GM12865 (cell line): ENCODE measurements at regions not wholly inside any gene's neighbourhood (a gene's known extent, or its start where the extent isn't known, plus 50 kb on each side); places are given as distances from the start of the nearest gene placed in this dataset.
A peak's percentile ranks its signal among the peaks of the same experiment; 100 is the strongest.

Experiments
- DNase-seq: peaks from one replicate; pipeline ENCODE4 v3.0.0; 2010; ENCODE audit warnings: low read depth
- H3K4me3 ChIP-seq: 2 replicates; pipeline ENCODE4 v1.5.1; 2011; ENCODE audit warnings: mild to moderate bottlenecking, low read depth, low read length, control low read depth
- TF ChIP-seq, protein P1 (sequence below): IDR thresholded peaks from 2 replicates; pipeline ENCODE4 v1.5.1; 2011; ENCODE audit warnings: low read length, control low read depth, low read depth, inconsistent platforms; ENCODE audit not compliant: insufficient read depth; ENCODE audit errors: missing control alignments

DNA sequence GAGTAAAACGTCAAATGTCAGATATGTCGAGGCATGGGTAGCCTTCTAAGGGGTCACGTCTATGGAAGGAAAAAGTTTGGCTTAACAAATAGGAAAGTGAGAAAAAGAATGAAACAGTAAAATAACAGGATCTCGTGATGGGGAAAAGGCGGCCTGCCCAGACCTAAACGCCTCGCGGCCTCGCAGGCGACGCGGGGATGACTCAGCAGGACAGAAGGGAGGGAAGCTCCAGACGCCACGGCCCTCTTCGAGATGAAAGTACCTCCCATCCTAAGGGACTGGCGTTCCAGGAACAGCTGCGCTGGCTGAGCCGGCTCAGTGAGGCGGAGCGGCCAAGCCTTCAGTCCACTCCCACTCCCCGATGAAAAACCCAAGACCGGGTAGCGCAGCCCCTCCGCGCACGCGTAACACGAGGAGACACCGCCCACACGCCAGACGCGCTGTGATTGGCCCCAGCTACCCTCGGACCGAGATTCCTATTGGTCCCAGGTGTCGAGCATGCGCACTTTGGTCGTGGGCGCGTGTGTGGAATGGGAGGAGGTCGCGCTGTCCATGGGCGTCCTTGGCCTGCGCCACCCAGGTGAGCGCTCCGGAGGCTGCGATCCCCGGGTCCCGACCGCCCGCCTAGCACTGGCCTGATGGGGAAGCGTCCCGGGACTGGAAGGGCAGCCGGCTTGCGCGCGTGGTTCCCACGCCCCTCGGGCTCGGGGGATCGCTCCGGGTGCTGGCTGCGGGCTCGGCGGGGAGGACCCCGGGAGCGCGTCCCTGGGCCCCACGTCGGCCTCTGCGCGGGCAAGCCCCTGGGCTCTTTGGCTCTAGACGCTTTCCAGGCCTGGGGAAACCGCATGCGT lies 588.5 kb downstream of the MTRR start:
- TF ChIP-seq, protein P1, sequence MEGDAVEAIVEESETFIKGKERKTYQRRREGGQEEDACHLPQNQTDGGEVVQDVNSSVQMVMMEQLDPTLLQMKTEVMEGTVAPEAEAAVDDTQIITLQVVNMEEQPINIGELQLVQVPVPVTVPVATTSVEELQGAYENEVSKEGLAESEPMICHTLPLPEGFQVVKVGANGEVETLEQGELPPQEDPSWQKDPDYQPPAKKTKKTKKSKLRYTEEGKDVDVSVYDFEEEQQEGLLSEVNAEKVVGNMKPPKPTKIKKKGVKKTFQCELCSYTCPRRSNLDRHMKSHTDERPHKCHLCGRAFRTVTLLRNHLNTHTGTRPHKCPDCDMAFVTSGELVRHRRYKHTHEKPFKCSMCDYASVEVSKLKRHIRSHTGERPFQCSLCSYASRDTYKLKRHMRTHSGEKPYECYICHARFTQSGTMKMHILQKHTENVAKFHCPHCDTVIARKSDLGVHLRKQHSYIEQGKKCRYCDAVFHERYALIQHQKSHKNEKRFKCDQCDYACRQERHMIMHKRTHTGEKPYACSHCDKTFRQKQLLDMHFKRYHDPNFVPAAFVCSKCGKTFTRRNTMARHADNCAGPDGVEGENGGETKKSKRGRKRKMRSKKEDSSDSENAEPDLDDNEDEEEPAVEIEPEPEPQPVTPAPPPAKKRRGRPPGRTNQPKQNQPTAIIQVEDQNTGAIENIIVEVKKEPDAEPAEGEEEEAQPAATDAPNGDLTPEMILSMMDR: no peak
- peak; percentile 14 for DNase-seq
- no peak overlapping the region for H3K4me3 ChIP-seq

DNA sequence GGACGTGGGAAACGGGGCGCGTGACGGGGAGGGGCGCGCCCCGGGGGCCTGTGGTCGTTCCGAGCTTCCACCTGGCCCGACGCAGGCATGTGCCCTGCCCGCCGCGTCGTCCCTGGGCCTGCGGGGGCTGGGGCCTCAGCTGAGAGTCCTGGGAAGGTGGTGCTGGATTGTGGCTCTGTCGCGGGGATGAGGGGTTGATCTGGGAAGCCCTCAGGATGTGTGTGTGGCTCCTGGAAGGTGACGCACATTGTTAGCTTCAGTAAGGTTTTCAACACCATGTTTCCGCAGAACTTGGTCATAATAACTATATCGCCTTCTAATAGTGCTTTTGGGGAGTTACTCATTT lies 589.1 kb downstream of the MTRR start:
- DNase-seq: no peak
- no peak overlapping the region for H3K4me3 ChIP-seq
- TF ChIP-seq, protein P1: no peak

DNA sequence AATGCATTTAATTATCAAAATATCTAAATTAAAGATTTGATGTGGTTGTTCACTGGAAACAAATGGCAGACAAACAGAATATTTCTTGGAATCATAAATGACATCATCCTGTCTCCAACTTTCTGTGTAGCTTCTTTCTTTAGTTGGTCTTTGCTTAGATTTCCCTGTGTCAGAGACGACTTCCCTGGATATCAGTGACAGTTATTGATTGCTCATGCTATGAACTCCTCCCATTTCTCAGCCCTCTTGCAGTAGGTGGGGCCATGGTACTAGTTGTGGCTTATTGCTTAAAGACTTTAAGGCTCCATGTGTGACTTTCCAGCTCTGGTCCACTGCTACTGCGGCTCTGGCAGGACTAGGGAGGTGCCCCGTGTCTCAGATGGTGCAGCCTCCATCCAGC lies 592.6 kb downstream of the MTRR start:
- no peak overlapping the region for H3K4me3 ChIP-seq
- DNase-seq: no peak
- TF ChIP-seq, protein P1: no peak

DNA sequence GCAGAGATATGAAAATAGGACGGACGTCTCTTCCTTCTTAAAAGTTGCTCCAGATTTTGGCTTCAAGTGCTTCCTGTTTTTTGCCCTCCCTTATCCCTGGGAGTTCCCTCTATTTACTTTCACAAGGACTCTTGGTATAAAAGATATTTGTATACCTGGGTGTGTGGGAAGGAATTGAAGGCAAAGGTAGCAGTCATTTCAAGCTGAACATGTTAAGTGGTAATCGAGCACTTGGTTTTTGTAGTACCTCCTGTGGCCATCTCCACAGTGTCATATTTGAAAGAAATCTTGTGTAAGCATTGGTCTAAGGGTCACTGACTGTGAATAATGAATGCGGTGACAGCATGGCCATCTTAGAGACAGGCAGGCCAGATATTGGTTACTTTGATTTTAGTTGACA lies 593.6 kb downstream of the MTRR start:
- TF ChIP-seq, protein P1: no peak
- no peak for DNase-seq
- no peak overlapping the region for H3K4me3 ChIP-seq

DNA sequence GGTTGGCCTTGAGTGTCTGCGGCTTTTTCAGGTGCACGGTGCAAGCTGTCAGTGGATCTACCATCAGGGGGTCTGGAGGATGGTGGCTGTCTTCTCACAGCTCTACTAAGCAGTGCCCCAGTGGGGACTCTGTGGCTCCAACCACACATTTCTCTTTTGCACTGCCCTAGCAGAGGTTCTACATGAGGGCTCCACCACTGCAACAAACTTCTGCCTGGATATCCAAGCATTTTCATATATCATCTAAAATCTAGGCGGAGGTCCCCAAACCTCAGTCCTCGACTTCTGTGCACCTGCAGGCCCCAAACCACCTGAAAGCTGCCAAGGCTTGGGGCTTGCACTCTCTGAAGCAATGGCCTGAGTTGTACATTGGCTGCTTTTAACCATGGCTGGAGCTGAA lies 601.5 kb downstream of the MTRR start:
- TF ChIP-seq, protein P1: no peak
- no peak for DNase-seq
- H3K4me3 ChIP-seq: no peak overlapping the region

DNA sequence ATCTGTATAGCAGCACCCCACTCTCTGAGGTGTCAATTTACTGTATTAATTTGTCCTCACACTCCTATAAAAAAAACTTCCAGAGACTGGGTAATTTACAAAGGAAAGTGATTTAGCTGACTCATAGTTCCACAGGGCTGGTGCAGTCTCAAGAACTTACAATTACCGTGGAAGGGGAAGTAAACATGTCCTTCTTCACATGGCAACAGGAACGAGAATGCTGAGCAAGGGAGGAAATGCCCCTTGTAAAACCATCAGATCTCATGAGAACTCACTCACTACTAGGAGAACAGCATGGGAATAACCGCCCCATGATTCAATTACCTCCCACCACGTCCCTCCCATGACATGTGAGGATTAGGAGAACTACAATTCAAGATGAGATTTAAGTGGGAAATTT lies 602.6 kb downstream of the MTRR start:
- TF ChIP-seq, protein P1: no peak

DNA sequence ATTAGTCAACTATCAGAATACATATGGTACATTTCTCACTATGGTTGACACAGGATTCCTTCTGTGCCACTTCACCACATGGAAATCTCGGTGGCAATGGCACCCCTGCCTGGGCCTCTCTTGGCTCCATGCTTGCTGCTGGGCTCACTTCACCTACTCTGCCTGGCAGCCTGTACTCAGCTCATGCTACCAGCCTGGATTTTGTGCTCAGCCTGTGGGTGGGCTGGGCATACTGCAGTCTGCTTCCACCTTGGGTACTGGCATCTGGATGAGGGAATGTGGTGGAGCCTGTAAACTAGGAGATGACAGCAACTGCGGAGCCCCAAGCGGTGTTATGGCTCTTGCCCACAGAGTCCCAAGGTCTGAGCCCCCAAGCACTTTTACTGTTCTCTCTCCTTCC lies 604.1 kb downstream of the MTRR start:
- no peak overlapping the region for H3K4me3 ChIP-seq
- DNase-seq: no peak
- TF ChIP-seq, protein P1: no peak

More for the DNA sequence above, 602.6 kb downstream of the MTRR start:
- DNase-seq: no peak
- no peak overlapping the region for H3K4me3 ChIP-seq
